Caco-2 (cell line): ENCODE measurements at regions not wholly inside any gene's neighbourhood (a gene's known extent, or its start where the extent isn't known, plus 50 kb on each side); places are given as distances from the start of the nearest gene placed in this dataset.

Source experiments
- BruUV-seq: library from RNA; stranded (reverse); fragments of 400-500 nt; replicated peaks from 2 replicates; lab custom pipeline; 2021; lab: Mats Ljungman, UMichigan
- CTCF ChIA-PET: fragments of 300-600 bp; sonication (Branson Sonifier 250); formaldehyde crosslinking; loops from one replicate; lab custom pipeline; 2022; ENCODE audit warnings: antibody characterized with exemption; lab: Charles Lee
- POLR2A ChIA-PET: fragments of 300-600 bp; sonication (Branson Sonifier 250); formaldehyde crosslinking; loops from one replicate; lab custom pipeline; 2022; ENCODE audit warnings: antibody characterized with exemption; lab: Charles Lee
- DNase-seq, 2 experiments: peaks; one replicate each; pipeline versions ENCODE4 v3.0.0 to v3.0.0-alpha.2; 2020 to 2022
- H3K27me3 ChIP-seq: replicated peaks from 2 replicates; pipeline ENCODE4 v1.6.0; 2011; ENCODE audit warnings: low read length; ENCODE audit not compliant: control insufficient read depth, insufficient read depth
- H3K36me3 ChIP-seq: 2 replicates; pipeline ENCODE4 v1.5.1; 2011; ENCODE audit warnings: low read length; ENCODE audit not compliant: control insufficient read depth, insufficient read depth
- H3K4me1 ChIP-seq: fragments of 250-450 bp; sonication (Bioruptor Pico); 2 replicates; pipeline ENCODE4 v1.5.1; 2020; ENCODE audit warnings: mild to moderate bottlenecking
- H3K4me3 ChIP-seq: 2 replicates; pipeline ENCODE4 v1.5.1; 2011; ENCODE audit warnings: low read depth, mild to moderate bottlenecking, control low read depth, low read length
- H3K9me3 ChIP-seq: fragments of 250-450 bp; sonication (Bioruptor Pico); 2 replicates; pipeline ENCODE4 v1.5.1; 2020; ENCODE audit warnings: mild to moderate bottlenecking, moderate library complexity
- H3K27ac Mint-ChIP-seq: one replicate; pipeline ENCODE4 v1.8.0; 2022; ENCODE audit warnings: mixed read lengths; ENCODE audit not compliant: unreplicated experiment
- H3K27me3 Mint-ChIP-seq: one replicate; pipeline ENCODE4 v1.8.0; 2022; ENCODE audit warnings: mixed read lengths; ENCODE audit not compliant: insufficient read depth, unreplicated experiment
- H3K36me3 Mint-ChIP-seq: one replicate; pipeline ENCODE4 v1.8.0; 2022; ENCODE audit warnings: mild to moderate bottlenecking, mixed read lengths; ENCODE audit not compliant: insufficient read depth, unreplicated experiment
- H3K4me1 Mint-ChIP-seq: one replicate; pipeline ENCODE4 v1.8.0; 2022; ENCODE audit warnings: low read depth, mixed read lengths; ENCODE audit not compliant: unreplicated experiment
- H3K4me3 Mint-ChIP-seq: one replicate; pipeline ENCODE4 v1.8.0; 2022; ENCODE audit warnings: mild to moderate bottlenecking, moderate library complexity, mixed read lengths; ENCODE audit not compliant: unreplicated experiment
- H3K9me3 Mint-ChIP-seq: one replicate; pipeline ENCODE4 v1.8.0; 2022; ENCODE audit warnings: mixed read lengths; ENCODE audit not compliant: unreplicated experiment
- intact Hi-C: fragments of 100-400 bp; cut with micrococcal nuclease; formaldehyde crosslinking; loops from one replicate; pipeline ENCODE4 v1.10.0; 2022; ENCODE audit not compliant: unreplicated experiment
- TF ChIP-seq, protein P1 (sequence below), 2 experiments: fragments of 200-600 bp in 1 of 2; IDR thresholded peaks; 1 replicate in 1 of 2; 2 replicates in 1 of 2; pipeline versions ENCODE4 v1.5.1 to v1.8.0; 2011 to 2022; ENCODE audit warnings: antibody characterized with exemption in 1 of 2, control low read depth in 1 of 2, inconsistent platforms in 1 of 2, low read depth in 1 of 2, low read length in 1 of 2, mild to moderate bottlenecking in 1 of 2, moderate library complexity in 1 of 2; ENCODE audit not compliant: insufficient read depth in 1 of 2, severe bottlenecking in 1 of 2, unreplicated experiment in 1 of 2

DNA sequence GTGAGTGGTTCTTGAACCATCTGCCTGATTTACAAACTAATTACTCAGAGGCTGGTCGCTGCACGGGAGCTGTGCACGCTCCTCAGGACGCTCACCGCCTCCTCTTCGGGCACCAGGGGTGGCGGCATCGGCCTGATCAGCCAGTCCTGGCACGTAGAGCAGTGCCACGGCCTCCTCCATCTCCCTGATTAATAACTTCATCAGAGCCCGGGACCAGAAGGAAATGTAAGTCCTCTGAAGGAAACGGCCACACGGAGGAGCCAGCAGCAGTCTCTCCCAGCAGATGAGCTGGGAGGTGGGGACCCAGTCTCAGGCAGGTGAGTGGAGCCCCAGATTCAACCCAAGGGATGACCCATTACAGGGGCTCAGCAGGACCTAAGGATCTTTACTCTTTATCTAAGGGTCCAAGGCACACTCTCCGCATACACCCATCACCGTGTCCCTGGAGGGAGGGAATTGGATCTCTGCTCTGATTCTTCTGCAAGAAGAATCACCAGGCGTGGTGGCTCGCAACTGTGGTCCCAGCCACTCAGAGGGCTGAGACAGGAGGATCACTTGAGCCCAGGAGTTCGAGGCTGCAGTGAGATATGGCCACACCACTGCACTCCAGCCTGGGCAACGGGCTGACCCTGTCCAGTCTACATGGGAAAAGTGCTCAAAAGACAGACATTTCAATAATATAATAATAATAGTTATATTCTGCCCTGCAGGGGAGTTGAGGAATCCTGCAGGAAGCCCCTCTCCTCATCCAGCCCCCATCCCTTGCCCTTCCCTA, 366.5 kb downstream of the SEC14L1 start:
- intact Hi-C loops: no loop called here
- Mint-ChIP-seq H3K27me3 (no peaks in the 10 kb centered on the region), H3K4me1 (no peaks in the 10 kb centered on the region), H3K36me3 (peaks cover 14% of the 10 kb centered on the region), H3K27ac (no peak overlapping the region), H3K9me3 (peaks cover 9% of the 10 kb centered on the region), H3K4me3 (no peak overlapping the region)
- H3K9me3 ChIP-seq: no peaks in the 10 kb centered on the region; the same call in 1 of the 2 replicates
- BruUV-seq: no TSS peak
- CTCF ChIA-PET: interaction anchor here (1.2 kb wide), 1 partner anchor 78 kb away, joined by 4 read pairs; no protein-coding TSS in a partner anchor
- H3K4me1 ChIP-seq: no peaks in the 10 kb centered on the region
- H3K4me3 ChIP-seq: no peak overlapping the region
- no peaks in the 10 kb centered on the region for H3K36me3 ChIP-seq
- DNase-seq: no peak
- POLR2A ChIA-PET: no interaction called here
- TF ChIP-seq, protein P1, sequence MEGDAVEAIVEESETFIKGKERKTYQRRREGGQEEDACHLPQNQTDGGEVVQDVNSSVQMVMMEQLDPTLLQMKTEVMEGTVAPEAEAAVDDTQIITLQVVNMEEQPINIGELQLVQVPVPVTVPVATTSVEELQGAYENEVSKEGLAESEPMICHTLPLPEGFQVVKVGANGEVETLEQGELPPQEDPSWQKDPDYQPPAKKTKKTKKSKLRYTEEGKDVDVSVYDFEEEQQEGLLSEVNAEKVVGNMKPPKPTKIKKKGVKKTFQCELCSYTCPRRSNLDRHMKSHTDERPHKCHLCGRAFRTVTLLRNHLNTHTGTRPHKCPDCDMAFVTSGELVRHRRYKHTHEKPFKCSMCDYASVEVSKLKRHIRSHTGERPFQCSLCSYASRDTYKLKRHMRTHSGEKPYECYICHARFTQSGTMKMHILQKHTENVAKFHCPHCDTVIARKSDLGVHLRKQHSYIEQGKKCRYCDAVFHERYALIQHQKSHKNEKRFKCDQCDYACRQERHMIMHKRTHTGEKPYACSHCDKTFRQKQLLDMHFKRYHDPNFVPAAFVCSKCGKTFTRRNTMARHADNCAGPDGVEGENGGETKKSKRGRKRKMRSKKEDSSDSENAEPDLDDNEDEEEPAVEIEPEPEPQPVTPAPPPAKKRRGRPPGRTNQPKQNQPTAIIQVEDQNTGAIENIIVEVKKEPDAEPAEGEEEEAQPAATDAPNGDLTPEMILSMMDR (IDR thresholded peaks at IDR 0.05; ENCODE audit: insufficient read depth in 1 of 2, low read depth in 1 of 2, low read length in 1 of 2, severe bottlenecking in 1 of 2, unreplicated experiment in 1 of 2): no peak
- no peaks in the 10 kb centered on the region for H3K27me3 ChIP-seq

DNA sequence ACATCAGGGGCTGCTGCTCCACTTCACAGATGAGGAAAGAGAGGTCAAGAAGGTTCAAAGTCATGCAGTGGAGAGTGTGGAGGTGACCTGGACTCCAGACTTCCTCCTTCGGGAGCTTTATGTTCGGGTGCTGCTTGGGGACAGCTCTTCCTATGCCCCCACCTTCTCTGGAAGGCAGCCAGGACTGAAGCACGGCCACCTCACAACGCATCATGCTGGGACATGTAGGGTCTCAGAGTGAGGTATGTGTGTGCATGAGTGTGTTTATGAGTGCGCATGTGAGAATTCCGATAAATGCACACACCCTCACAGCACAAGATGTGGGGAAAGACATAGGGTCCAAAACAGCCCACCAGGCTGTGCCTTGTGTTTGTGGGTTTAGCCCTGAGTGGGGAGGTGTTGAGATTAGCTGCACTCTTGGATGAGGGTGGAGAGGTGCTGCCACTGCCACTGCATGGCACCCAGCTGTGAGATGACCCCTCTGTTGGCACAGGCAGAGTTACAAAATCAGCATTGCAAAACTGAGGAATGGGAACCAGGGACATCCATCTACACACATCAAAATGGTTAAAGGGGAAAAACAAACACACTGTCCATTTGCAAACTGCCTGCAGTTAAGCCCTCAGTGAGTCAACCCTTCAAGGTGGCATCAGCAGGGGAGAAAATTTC, 367.4 kb downstream of the SEC14L1 start:
- peaks cover 6% of the 10 kb centered on the region for H3K36me3 Mint-ChIP-seq
- intact Hi-C loops: no loop called here
- TF ChIP-seq, protein P1 (IDR thresholded peaks at IDR 0.05; ENCODE audit: insufficient read depth in 1 of 2, low read depth in 1 of 2, low read length in 1 of 2, severe bottlenecking in 1 of 2, unreplicated experiment in 1 of 2): no peak
- no peaks in the 10 kb centered on the region for H3K27me3 Mint-ChIP-seq
- no peaks in the 10 kb centered on the region for H3K4me1 Mint-ChIP-seq
- Histone ChIP-seq H3K4me3 (no peak overlapping the region), H3K9me3 (no peaks in the 10 kb centered on the region; the same call in 1 of the 2 replicates), H3K27me3 (no peaks in the 10 kb centered on the region), H3K4me1 (no peaks in the 10 kb centered on the region), H3K36me3 (no peaks in the 10 kb centered on the region)
- H3K9me3 Mint-ChIP-seq: peaks cover 9% of the 10 kb centered on the region
- CTCF ChIA-PET: no interaction called here
- no peak overlapping the region for H3K27ac Mint-ChIP-seq
- no TSS peak for BruUV-seq
- POLR2A ChIA-PET: no interaction called here
- DNase-seq: no peak
- H3K4me3 Mint-ChIP-seq: no peak overlapping the region

DNA sequence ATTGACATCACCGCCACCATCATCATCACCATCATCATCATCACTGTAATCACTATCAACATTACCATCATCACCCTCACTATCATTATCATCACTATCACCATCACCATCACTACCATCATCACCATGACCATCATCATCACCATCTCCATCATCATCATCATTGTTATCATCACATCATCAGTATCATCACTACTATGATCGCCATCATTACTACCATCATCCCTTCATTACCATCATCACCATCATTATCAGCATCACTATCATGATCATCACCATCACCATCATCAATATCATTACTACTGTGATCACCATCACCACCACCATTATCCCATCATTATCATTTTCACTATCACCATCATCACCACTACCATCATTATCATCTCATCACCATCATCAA, 368.3 kb downstream of the SEC14L1 start:
- Mint-ChIP-seq H3K27ac (no peak overlapping the region), H3K4me1 (no peaks in the 10 kb centered on the region), H3K27me3 (no peaks in the 10 kb centered on the region), H3K36me3 (peaks cover 6% of the 10 kb centered on the region), H3K4me3 (no peak overlapping the region), H3K9me3 (peaks cover 9% of the 10 kb centered on the region)
- Histone ChIP-seq H3K27me3 (no peaks in the 10 kb centered on the region), H3K4me3 (no peak overlapping the region), H3K4me1 (no peaks in the 10 kb centered on the region), H3K9me3 (no peaks in the 10 kb centered on the region; the same call in 1 of the 2 replicates), H3K36me3 (no peaks in the 10 kb centered on the region)
- DNase-seq: no peak
- intact Hi-C loops: no loop called here
- no TSS peak for BruUV-seq
- ChIA-PET POLR2A (no interaction called here), CTCF (no interaction called here)
- TF ChIP-seq, protein P1 (IDR thresholded peaks at IDR 0.05; ENCODE audit: insufficient read depth in 1 of 2, low read depth in 1 of 2, low read length in 1 of 2, severe bottlenecking in 1 of 2, unreplicated experiment in 1 of 2): no peak
